ENCODE measurements at regions not wholly inside any gene's neighbourhood (a gene's known extent, or its start where the extent isn't known, plus 50 kb on each side); places are given as distances from the start of the nearest gene placed in this dataset.

GRCh38 chr1:221477252-221477651 lies 264.6 kb downstream of the DUSP10 start:
- no peak for TF ChIP-seq CTCF (optimal IDR thresholded peaks at IDR 0.05 in 1 of 3, IDR thresholded peaks at IDR 0.05 in 1 of 3, conservative IDR thresholded peaks at IDR 0.05 in 1 of 3; ENCODE audit: extremely low read depth in 1 of 3, insufficient read depth in 2 of 3, low read length in 3 of 3)
- no peak for TF ChIP-seq EZH2 (IDR thresholded peaks at IDR 0.05; ENCODE audit: low read length)
